B cell (primary cell): ENCODE measurements at regions not wholly inside any gene's neighbourhood (a gene's known extent, or its start where the extent isn't known, plus 50 kb on each side); places are given as distances from the start of the nearest gene placed in this dataset.

Source experiments
- ATAC-seq: fragments of 200-7000 bp; cut with Tn5 transposase; one replicate; pipeline ENCODE4 v1.10.0; 2021; ENCODE audit warnings: low read depth, mild to moderate bottlenecking, moderate number of reproducible peaks, moderate library complexity
- CTCF ChIA-PET: fragments of 350-600 bp; sonication (Branson Sonifier 250); formaldehyde crosslinking; loops from one replicate; lab custom pipeline; 2021; ENCODE audit warnings: antibody characterized with exemption, inconsistent platforms; lab: Charles Lee
- POLR2A ChIA-PET: fragments of 350-600 bp; sonication (Branson Sonifier 250); formaldehyde crosslinking; loops from one replicate; lab custom pipeline; 2021; ENCODE audit warnings: antibody characterized with exemption; lab: Charles Lee
- DNase-seq: peaks from one replicate; pipeline ENCODE4 v3.0.0; 2013
- H2AFZ ChIP-seq: 2 replicates; pipeline ENCODE4 v1.6.1; 2012; ENCODE audit warnings: mild to moderate bottlenecking, low read depth, low read length; ENCODE audit not compliant: insufficient read depth, poor library complexity, severe bottlenecking
- H3K27ac ChIP-seq, 2 donors: 1 replicate in 1 of 2; 2 replicates in 1 of 2; pipeline ENCODE4 v1.5.1; 2012 to 2013; ENCODE audit warnings: low read length in 2 of 2, mild to moderate bottlenecking in 2 of 2, moderate library complexity in 1 of 2
- H3K27me3 ChIP-seq, 4 experiments: fragments of 200-600 bp in 1 of 4; sonication (generic) in 1 of 4; replicated peaks in 1 of 4; 1 replicate in 2 of 4; 2 replicates in 2 of 4; pipeline versions ENCODE4 v1.6.1 to v1.7.0; 2013 to 2016; ENCODE audit warnings: low read length in 3 of 4, mild to moderate bottlenecking in 2 of 4, mixed read lengths in 1 of 4, moderate library complexity in 1 of 4; ENCODE audit not compliant: insufficient read depth in 4 of 4, control insufficient read depth in 3 of 4; ENCODE audit errors: control extremely low read depth in 1 of 4
- H3K36me3 ChIP-seq, 2 experiments: replicated peaks in 1 of 2; 1 replicate in 1 of 2; 2 replicates in 1 of 2; pipeline versions ENCODE4 v1.6.1 to v1.7.1; 2013; ENCODE audit warnings: low read length in 1 of 2; ENCODE audit not compliant: insufficient read depth in 2 of 2, control insufficient read depth in 1 of 2; ENCODE audit errors: control extremely low read depth in 1 of 2, extremely low read depth in 1 of 2
- H3K4me1 ChIP-seq, 2 donors: fragments of 200-600 bp in 1 of 2; sonication (generic) in 1 of 2; 1 replicate in 1 of 2; 2 replicates in 1 of 2; pipeline versions ENCODE4 v1.5.1 to v1.6.1; 2013 to 2017; ENCODE audit warnings: low read length in 2 of 2; ENCODE audit not compliant: control insufficient read depth in 2 of 2, insufficient read depth in 2 of 2
- H3K4me2 ChIP-seq: replicated peaks from 2 replicates; pipeline ENCODE3; 2012; ENCODE audit warnings: mild to moderate bottlenecking, low read depth, low read length; ENCODE audit not compliant: poor library complexity, severe bottlenecking
- H3K4me3 ChIP-seq, 5 experiments: fragments of 200-600 bp in 1 of 5; sonication (generic) in 1 of 5; 1 replicate in 3 of 5; 2 replicates in 2 of 5; pipeline versions ENCODE4 v1.5.1 to v1.7.0; 2011 to 2016; ENCODE audit warnings: low read length in 4 of 5, mild to moderate bottlenecking in 4 of 5, low read depth in 2 of 5, control low read depth in 1 of 5, moderate library complexity in 1 of 5; ENCODE audit not compliant: insufficient read depth in 1 of 5; ENCODE audit errors: control extremely low read depth in 1 of 5, extremely low read depth in 1 of 5
- H3K79me2 ChIP-seq: fragments of 200-600 bp; sonication (generic); one replicate; pipeline ENCODE4 v1.6.0; 2016; ENCODE audit warnings: low read length; ENCODE audit not compliant: control insufficient read depth, insufficient read depth
- H3K9ac ChIP-seq: fragments of 200-600 bp; sonication (generic); 2 replicates; pipeline ENCODE4 v1.6.1; 2017; ENCODE audit warnings: mild to moderate bottlenecking, low read length, moderate library complexity
- H3K9me3 ChIP-seq, 3 donors: one replicate each; pipeline versions ENCODE4 v1.6.1 to v1.7.1; 2013; ENCODE audit warnings: low read length in 2 of 3; ENCODE audit not compliant: control insufficient read depth in 2 of 3, insufficient read depth in 1 of 3; ENCODE audit errors: control extremely low read depth in 1 of 3
- H4K20me1 ChIP-seq: 2 replicates; pipeline ENCODE4 v1.6.0; 2012; ENCODE audit warnings: mild to moderate bottlenecking, low read length; ENCODE audit not compliant: insufficient read depth, control insufficient read depth, poor library complexity, severe bottlenecking
- H3K27ac Mint-ChIP-seq: one replicate; pipeline ENCODE4 v1.8.0; 2021; ENCODE audit warnings: mixed read lengths
- H3K27me3 Mint-ChIP-seq: one replicate; pipeline ENCODE4 v1.8.0; 2021; ENCODE audit warnings: mixed read lengths
- H3K4me1 Mint-ChIP-seq: one replicate; pipeline ENCODE4 v1.8.0; 2021; ENCODE audit warnings: mixed read lengths
- H3K4me3 Mint-ChIP-seq: one replicate; pipeline ENCODE4 v1.8.0; 2021; ENCODE audit warnings: mixed read lengths
- H3K9me3 Mint-ChIP-seq: one replicate; pipeline ENCODE4 v1.8.0; 2022; ENCODE audit warnings: mixed read lengths; ENCODE audit not compliant: insufficient read depth
- CTCF ChIP-seq: fragments of 200-600 bp; IDR thresholded peaks from one replicate; pipeline ENCODE4 v1.8.0; 2022; ENCODE audit warnings: antibody characterized with exemption, mild to moderate bottlenecking
- EZH2 ChIP-seq: IDR thresholded peaks from 2 replicates; pipeline ENCODE4 v1.6.1; 2012; ENCODE audit warnings: borderline replicate concordance, low read depth, mild to moderate bottlenecking, moderate library complexity, low read length; ENCODE audit not compliant: insufficient read depth, poor library complexity, severe bottlenecking
- WGBS: methylation state at CpG from one replicate; pipeline ENCODE4 v1.1.5; 2013; ENCODE audit warnings: missing lambda C conversion rate; ENCODE audit not compliant: insufficient coverage; 5-methylcytosine and 5-hydroxymethylcytosine counted together
- intact Hi-C: fragments of 100-400 bp; cut with micrococcal nuclease; formaldehyde crosslinking; loops from one replicate; pipeline ENCODE4 v1.10.0; 2022

- H3K27ac Mint-ChIP-seq, result no peak overlapping the region
These were observed 65.3 kb downstream of the ACTBL2 start for GRCh38 chr5:57417320-57417719.

DNA sequence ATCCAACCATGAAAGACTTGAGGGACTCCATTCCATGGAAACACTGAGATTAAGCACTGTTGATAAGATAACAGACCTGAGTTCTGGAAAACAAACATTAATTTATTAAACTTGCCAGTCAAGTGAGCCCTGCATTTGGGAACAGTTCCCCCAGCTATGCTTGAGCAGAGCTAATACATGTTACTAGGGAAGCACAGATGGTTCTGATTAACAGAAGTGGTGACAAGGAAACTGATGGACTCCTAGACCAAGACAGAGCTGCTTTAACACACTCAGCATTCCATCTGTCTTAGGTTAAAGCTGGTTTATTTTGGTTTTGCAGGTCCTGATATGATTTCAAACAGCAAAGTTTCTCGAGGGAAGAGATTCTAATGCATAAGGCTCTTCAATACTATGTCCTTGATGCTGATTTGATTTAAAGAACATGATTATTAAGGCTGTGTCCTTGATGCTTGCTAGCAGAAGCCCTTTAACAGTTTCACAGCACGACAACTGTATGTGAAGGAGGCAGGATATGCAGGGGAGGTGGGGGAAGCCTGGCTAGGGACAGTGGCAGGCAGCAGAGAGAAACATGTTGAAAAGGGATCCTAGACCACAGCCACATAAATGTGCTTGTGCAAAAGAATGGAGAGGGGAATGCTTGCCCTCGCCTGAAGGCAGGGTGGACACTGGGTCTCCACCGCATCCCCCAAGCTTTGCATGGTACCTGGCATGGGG is 66.2 kb downstream of the ACTBL2 start:
- H3K27ac ChIP-seq, result no peak overlapping the region
- H3K79me2 ChIP-seq, result no peaks in the 10 kb centered on the region
- no peak overlapping the region for H2AFZ ChIP-seq
- ChIA-PET POLR2A (no interaction called here), CTCF (no interaction called here)
- no peak overlapping the region for H3K4me3 ChIP-seq
- H3K27me3 ChIP-seq, result no peaks in the 10 kb centered on the region
- DNase-seq (no peak), ATAC-seq (no peak)
- TF ChIP-seq EZH2 (no peak), CTCF (no peak)
- Mint-ChIP-seq H3K27me3 (peaks cover 6% of the 10 kb centered on the region), H3K4me1 (no peaks in the 10 kb centered on the region), H3K4me3 (no peak overlapping the region), H3K9me3 (no peaks in the 10 kb centered on the region), H3K27ac (no peak overlapping the region)
- H3K36me3 ChIP-seq, result no peaks in the 10 kb centered on the region
- intact Hi-C loops, result no loop called here
- no peaks in the 10 kb centered on the region for H4K20me1 ChIP-seq
- no peaks in the 10 kb centered on the region for H3K9me3 ChIP-seq
- 88% methylated on average over 4 of the region's 4 CpGs for WGBS
- no peaks in the 10 kb centered on the region for H3K4me1 ChIP-seq
- no peak overlapping the region for H3K9ac ChIP-seq
- H3K4me2 ChIP-seq, result no peak overlapping the region

More at GRCh38 chr5:57417320-57417719, 65.3 kb downstream of the ACTBL2 start:
- Histone ChIP-seq H3K4me2 (no peak overlapping the region), H3K9ac (no peak overlapping the region), H4K20me1 (no peaks in the 10 kb centered on the region), H2AFZ (no peak overlapping the region), H3K27ac (no peak overlapping the region), H3K4me1 (no peaks in the 10 kb centered on the region), H3K36me3 (no peaks in the 10 kb centered on the region), H3K4me3 (no peak overlapping the region), H3K9me3 (no peaks in the 10 kb centered on the region), H3K27me3 (no peaks in the 10 kb centered on the region), H3K79me2 (no peaks in the 10 kb centered on the region)
- DNase-seq, result no peak
- 89% methylated on average over 6 of the region's 6 CpGs for WGBS
- no peak for TF ChIP-seq EZH2
- H3K9me3 Mint-ChIP-seq, result no peaks in the 10 kb centered on the region
- CTCF ChIA-PET, result no interaction called here
- intact Hi-C loops, result no loop called here
- no peaks in the 10 kb centered on the region for H3K4me1 Mint-ChIP-seq
- no peak overlapping the region for H3K4me3 Mint-ChIP-seq
- H3K27me3 Mint-ChIP-seq, result peaks cover 6% of the 10 kb centered on the region
- ATAC-seq, result no peak
- POLR2A ChIA-PET, result no interaction called here
